ENCODE measurements at regions not wholly inside any gene's neighbourhood (a gene's known extent, or its start where the extent isn't known, plus 50 kb on each side); places are given as distances from the start of the nearest gene placed in this dataset.
"Not testable (repeated sequence)": the region's sequence is repeated elsewhere in the genome, so short reads cannot be mapped to it uniquely, and the experiment has no call there.

DNA sequence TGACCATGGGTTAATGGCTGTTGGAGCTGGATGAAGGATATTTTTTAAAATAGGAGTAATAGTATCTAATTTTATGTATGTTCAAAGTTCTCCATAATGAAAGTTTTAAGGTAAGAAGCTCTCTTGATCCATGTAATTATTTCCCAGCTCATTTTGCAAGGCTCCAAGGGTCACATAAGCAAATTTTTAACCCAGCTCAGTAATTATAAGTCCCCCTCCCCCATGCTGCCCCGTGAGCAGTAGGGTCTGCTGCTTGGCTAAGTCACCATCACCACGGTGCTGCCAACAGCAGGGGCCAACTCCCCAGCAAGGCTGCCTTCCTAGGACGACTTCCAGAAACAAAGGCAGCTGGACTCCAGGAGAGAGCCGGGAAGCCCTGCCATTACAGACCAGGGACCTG is 340.0 kb downstream of the FBXW7 start:
- no peak for DNase-seq (ENCODE audit: low read depth, low spot score)

DNA sequence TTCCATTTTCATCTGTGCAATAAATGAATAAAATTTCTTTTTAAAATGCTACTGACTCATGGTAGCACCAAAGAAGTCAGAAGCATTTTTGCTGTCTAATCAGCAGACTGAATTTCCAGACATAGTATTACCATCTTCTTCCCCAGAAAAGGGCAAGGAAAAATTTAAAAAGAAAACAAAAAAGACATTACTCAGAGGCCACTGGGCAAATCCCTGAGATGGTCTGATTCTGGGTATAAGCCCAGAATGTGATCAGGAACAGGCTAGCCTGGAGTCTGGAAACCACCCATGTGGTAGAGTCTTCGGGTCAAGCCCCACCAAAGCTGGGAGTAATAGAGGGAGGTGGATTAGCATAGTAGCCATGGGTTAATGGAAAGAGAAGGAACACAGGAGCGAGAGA is 342.8 kb downstream of the FBXW7 start:
- DNase-seq (ENCODE audit: low read depth, low spot score): peak; percentile 39

DNA sequence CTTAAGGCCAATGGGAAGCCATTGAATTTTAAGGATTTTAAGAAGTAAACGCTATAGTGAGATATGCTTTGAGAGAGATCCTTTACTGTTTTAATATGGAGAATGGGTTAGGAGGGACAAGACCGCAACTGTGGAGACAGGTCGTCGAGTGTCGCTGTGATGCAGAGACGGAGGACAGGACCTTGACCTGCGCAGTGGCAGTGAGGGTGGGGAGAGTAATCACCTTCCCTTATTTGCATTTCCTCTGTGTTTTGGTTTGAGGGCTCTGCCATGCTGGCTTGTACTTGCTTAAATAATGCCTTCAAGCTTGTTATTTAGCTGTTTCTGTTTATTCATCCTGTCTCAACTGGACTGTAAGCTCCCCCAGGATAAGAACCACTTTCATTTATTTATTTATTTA is 345.0 kb downstream of the FBXW7 start:
- no peak for DNase-seq (ENCODE audit: low read depth, low spot score)

DNA sequence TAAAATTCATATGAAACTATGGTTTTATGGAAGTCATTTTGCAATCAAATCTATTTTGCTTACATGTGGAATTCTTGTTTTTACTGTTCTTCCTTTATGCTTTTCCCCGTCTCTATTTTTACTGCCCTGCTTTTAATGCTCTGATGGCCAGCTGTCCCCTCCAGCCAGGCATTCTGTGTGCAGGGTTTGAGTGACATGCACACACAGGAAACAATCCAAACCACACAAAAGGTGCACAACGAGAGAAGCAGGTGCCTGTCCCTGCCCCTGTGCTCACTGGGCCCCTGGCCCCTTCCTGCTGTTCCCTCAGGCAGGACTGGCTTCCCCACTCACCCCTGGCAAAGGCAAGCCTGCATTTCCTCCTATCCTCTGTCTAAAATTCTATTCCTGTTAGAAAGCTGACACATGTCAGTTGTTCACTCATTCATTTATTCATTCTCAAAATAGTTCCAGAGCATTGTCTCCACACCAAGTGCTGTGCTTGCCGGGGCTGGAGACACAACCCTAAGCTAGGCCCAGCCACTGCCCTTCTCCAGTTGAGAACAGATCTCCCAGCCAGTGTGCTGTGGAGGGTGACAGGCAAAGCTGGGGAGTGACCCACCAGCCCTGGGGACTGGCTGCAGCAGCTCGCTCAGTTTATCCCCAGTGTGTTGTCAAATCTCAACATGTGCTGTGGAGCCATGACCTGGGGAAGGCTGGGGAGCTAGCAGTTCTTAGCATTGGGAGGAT is 346.3 kb downstream of the FBXW7 start:
- DNase-seq (ENCODE audit: low read depth, low spot score): no peak

DNA sequence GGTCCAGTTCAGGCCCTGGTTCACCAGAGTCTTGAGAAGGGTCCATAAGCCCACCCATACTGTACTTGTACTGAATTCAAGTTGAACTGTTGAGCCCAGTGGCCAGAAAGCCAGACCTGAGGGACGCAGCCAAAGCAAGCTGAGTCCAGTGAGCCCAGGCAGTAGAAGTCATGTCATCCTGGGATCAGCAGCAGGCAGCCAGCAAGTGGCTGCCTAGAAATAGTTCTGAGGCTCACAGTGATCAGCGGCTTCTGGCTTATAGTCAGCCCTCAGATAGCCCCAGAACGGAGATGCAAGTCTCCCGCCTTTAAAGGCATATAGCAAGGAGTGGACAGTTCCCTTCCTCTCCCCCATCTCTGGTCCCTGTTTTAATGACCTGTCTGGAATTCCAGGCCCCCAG is 347.1 kb downstream of the FBXW7 start:
- DNase-seq (ENCODE audit: low read depth, low spot score): no peak

DNA sequence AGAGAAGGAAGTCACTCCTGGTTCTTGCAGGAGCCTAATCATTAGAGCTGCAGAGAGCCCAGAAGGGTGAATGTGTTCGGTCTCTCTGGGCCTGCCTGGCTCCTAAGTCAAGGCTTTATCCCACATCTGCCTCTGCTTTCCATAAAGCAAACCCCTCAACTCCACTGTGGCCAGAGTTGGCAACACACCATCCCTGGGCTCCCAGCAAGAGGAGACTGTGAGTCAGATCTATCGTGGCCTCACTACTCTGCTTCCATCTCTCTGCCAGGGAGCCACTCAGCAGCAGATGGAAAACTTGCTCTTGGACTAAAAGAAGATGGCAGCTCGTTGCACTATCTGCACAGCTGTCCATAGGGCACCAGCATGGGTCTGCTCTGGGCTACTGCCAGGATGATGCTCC is 348.2 kb downstream of the FBXW7 start:
- DNase-seq (ENCODE audit: low read depth, low spot score): peak; percentile 39

DNA sequence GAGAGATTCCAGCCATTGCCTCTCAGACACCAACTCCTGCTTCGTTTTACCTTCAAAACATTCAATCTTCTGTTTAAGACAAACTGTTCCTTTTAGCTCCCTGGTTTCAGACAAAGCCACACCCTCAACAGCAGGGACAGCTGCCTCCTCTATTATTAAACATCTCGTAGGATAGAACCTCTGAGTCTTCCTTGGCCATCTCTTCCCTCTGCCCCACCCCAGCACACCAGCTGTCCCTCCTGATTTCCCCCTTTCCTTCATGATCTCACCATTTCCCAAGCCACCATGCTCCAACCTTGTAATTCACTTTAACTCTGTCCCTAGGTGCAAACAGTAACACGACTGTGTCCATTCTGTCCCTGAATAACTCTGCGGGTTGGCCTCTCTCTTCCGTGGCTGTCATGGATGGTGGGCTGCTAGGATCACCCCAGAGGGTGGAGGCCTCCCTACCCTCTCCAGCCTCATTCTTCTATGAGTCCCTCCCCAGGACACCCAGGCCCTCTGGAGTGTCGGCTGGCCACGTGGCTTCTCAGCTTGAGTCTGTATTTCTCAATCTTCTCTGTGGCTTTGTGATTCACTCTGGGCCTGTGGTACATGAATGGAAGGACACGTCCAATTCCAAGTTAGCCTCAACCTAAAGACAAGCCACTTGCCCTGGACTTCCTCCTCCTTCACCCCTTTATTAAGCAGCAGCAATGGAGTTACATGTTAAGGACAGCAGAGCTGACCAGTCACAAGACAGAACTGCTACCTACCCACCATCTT is 349.9 kb downstream of the FBXW7 start:
- no peak for DNase-seq (ENCODE audit: low read depth, low spot score)

DNA sequence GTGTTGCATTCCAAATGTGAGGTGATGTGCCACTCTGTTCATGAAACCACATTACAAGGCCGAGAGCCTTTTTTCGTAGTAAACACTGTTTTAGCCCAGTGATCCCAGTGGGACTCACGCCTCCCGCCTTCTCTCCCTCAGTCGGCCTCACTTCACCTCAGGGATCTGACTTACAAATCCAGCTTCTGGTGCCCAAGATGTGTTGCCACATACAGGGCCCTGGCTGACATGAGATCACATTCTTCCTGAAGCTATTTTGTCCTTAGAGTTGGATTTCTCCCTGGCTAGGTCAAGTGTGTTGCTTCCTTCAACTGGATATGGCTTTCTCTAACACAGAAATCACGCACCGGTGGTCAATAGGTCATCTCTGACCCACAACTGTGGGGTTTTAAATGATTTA is 354.7 kb downstream of the FBXW7 start:
- DNase-seq (ENCODE audit: low read depth, low spot score): no peak

DNA sequence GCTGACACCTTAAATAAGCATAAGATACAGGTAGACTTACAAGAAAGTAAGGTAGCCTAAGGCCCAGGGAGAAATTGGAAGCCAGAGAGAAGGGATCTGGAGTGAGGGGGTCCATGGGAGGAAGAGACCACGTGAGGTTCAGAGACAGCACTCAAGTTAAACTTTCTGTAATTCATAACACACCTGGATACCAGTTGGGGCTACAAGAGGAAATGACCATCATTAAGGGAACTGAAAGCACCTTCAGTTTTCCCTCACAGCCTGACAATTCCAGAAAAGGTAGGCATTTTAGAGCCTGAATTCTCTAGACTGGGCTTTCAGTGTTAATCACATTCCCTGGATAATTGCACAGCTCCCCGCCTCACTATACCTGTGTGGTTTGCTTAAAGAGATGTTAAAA is 355.5 kb downstream of the FBXW7 start:
- no peak for DNase-seq (ENCODE audit: low read depth, low spot score)

DNA sequence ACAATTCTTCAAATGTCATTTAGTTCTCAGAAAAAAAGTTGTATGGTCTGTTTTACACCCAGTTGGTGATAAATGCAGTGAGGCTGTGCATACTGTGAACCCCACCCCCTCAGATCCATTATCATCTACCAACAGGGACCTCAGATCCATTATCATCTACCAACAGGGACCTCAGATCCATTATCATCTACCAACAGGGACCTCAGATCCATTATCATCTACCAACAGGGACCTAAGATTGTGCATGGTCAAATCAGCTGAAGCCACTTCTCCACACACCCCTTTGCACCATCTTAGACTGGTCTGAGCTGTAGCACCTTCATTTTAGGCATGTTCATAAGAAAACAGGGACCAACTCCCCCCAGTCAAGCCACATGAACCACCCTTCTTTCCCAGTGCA is 358.4 kb downstream of the FBXW7 start:
- DNase-seq (ENCODE audit: low read depth, low spot score): not testable (repeated sequence)

DNA sequence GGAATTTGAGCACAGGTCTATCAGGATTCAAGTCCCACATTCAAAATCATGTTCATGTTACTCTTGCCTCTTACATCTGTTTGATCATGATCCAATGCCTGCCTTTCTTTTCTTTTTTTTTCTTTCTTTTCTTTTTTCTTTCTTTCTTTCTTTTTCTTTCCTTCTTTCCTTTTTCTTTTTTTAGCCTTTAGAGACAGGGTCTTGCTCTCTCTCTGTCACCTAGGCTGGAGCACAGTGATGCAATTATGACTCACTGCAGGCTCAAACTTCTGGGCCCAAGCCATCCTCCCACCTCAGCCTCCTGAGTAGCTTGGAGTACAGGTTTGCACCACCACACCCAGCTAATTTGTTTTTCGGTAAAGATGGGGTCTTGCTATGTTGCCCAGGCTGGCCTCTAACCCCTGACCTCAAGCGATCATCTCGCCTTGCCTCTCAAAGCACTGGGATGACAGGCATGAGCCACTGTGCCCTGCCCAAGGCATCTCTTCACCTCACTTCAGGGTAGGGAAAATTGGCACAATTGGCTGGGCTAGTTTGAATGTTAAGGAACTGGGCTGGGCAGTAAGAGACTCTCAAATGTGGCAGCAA is 359.2 kb downstream of the FBXW7 start:
- DNase-seq (ENCODE audit: low read depth, low spot score): no peak

DNA sequence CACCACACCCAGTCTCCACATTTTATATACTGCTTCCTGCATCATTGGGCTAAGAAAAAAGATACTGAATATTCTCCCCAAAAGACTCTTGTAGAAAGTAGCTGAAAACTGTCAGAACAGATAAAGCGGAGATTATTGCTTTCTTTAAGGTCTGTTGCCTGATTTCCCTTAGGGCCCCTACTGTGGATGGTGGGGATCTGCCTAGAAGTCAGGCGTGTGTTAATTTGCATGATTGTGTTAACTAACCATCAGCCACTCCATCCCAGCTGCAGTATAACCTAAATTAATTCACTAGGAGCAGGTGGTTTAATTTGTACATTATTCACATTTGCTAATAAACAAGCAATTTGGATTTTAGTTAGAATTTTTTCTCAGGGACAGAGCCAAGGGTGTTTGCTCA is 360.3 kb downstream of the FBXW7 start:
- DNase-seq (ENCODE audit: low read depth, low spot score): no peak

DNA sequence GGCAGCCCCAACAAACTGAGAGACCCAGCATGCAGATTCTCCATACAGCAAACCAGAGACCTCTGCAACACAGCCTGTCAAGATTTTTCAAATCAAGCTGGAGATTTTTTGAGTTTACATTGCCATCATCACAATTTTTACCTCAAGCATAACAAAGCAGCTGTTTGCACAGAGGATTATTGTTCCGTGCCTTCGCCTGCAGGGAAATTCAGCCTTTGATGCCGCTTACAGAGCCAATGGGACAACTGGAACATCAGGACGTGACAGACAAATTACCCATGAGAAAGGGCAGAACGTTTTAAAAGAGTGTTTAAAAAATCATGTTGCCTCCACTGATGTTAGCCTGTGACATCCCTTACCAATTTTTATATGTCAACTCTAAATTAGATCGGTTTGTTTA is 363.7 kb downstream of the FBXW7 start:
- no peak for DNase-seq (ENCODE audit: low read depth, low spot score)

DNA sequence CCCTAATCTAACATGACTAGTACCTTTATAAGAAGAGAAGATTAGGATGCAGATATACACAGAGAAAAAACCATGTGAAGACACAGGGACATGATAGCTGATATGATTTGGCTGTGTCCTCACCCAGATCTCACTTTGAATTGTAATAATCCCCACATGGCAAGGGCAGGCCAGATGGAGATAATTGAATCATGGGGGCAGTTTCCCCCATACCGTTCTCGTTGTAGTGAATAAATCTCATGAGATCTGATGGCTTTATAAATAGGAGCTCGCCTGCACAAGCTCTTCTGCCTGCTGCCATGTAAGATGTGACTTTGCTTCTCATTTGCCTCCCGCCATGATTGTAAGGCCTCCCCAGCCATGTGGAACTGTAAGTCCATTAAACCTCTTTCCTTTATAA is 364.3 kb downstream of the FBXW7 start:
- no peak for DNase-seq (ENCODE audit: low read depth, low spot score)

DNA sequence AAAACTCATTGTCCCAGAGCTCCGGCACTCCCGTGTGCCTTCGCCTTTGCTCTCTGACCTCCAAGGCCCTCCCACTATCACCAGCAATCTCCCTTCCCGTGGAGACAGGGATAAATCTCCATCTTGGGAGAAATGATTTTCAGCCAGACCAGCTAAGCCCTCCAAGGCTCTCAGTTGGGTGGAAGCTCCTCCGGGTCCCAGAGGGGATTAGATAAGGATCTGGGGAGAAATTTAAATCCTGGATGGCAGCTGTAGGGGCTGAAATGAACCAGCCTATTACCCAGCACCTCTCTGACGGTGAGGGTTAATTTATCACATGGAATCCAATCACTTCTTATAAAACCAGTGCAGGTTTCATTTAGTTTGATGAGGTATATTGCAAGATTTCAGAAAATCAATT is 366.2 kb downstream of the FBXW7 start:
- DNase-seq (ENCODE audit: low read depth, low spot score): no peak

DNA sequence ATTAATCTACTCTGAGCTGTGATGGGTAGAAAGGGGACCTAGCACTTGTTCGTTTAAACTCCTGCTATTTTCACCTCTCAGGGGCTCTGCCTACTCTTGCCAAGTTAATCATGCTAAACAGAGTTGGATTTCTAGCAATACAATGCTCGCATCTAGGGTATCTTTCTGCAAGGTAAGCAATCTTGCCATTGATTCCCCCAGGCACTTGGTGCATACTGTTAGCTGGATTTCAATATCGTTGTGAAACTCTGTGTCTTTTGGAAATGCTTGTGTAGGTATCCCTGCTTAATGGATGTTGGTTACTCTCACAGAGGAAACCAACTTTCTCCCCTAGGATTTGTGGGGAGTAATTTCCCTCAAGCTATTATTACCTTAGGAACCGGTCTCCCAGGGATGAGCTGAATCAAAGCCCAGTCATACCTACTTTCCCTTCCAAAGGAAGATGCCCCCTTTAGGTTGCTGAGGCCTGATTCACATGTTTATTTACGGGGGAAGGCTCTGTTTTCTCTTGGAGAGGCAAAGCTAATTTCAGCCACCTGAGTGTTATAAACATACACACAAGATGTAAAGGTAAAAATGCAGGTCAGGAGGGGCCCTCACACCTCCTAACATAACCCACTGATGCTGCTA is 366.8 kb downstream of the FBXW7 start:
- DNase-seq (ENCODE audit: low read depth, low spot score): no peak

DNA sequence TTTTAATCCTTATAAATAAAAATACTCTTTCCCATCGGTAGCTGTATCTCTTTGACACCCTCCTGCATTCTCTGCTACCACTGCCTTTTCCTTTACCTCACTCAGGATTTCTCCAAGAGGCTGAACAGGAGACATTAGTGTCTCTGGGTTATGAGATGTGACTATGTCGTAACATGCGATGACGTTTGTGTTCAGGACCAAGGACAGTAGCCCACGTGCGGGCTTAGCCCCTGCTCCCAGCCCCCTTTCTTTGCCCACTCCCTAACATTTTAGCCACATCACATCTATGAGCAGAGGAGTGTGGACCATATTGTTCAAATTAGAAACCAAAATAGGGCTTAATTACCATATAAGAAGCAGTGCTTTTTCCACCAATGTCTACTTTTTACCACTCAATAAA is 369.3 kb downstream of the FBXW7 start:
- peak; percentile 51 for DNase-seq (ENCODE audit: low read depth, low spot score)

DNA sequence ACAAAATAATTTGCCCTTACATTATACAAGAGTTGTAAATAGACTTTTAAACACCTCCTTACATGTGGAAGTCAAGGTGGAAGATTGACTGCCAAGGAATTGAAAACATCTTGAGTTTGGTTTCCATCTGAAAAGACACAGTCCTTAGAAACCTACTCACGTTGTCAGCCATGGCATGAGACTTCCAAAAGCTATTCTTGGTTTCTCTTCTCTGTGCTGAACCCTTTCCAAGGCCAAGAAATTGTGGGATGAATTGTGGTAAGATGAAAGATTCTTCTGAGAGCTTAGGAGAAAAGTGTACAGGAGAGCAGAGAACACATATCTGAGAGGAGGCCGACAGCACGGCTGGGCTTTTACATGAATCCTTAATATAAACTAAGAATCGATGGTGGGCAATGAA is 370.0 kb downstream of the FBXW7 start:
- peak; percentile 68 for DNase-seq (ENCODE audit: low read depth, low spot score)

DNA sequence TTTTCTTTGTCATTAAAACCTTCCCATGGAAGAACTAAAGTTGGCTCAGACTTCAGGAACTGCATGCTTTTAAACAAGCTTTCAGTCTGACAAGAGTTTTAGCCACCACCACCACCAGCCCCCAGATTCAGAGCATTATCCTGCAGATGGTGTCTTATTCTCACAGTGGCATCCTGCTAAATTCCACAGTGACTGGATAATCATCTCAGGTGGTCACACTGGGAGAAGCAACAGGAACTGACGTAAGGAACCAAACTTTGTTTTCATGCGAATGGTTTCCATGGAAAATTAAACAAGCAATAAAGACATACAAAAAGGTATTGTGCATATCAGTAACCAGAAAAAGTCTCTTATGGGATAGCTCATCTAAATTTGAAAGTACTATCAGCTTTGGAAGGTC is 370.7 kb downstream of the FBXW7 start:
- peak; percentile 29 for DNase-seq (ENCODE audit: low read depth, low spot score)

DNA sequence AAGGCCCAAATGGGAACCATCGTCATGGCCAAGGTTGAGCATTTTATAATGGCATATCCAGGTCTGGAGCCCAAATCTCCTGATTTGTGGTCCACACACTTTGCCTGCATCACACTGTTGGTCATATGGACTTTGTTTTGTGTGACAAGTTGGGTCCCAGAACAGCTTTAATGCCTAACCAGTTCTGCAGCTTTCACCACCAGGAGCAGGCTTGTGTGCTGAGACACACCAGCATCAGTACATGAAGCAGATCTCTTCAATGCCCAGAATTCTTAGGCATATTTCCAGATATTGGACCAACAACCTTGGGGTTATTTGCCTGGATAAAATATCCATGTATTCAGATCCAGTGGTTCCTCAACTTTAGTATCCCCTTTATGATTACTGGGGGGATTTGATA is 371.3 kb downstream of the FBXW7 start:
- DNase-seq (ENCODE audit: low read depth, low spot score): no peak

DNA sequence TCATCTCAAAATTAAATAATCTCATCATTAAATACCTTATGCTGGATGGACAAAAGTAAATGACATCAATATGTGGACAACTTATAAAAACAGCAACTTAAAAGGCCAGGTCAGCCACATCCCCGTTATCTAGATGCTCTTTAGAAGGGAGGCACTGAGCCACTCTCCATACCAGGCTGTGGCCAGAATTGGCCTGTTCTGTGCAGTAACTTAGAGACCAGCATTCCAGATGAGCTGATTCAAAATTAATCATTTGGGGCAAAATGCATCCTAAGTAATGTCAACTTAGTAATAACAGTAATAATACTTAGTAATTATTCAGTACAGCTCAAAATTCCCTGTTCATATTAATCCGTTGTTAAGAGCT is 373.6 kb downstream of the FBXW7 start:
- DNase-seq (ENCODE audit: low read depth, low spot score): peak; percentile 12

DNA sequence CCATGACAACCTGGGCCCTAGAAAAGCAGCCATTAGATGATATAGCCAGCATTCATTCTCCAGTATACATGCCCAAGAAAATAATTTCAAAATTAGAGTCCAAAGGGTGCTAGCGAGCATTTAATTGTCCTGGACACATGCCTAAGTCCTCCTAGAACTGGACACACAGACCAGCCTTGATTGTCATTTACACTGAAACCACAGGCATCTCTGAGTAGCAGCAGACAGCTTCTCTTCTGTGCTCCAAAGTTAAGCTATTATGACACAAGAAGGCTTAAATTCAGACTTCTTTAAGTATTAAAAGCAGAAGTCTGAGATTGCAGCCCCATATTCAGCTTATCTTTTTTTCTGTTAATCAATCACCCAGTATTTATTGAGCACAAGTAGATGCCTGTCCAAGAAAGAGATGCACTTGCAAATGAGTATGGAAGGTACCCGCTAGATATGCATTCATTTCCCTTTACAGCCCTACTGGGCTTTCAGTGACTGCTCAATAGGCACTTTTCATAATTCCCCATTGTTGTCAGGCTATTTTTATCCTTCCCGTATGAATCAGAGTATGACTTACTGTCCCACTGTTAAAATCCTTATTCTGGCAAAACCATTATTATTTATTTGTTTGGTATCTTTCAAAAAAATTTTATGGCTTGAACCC is 374.1 kb downstream of the FBXW7 start:
- peak; percentile 29 for DNase-seq (ENCODE audit: low read depth, low spot score)
